ENCODE measurements at regions not wholly inside any gene's neighbourhood (a gene's known extent, or its start where the extent isn't known, plus 50 kb on each side); places are given as distances from the start of the nearest gene placed in this dataset.

GRCh38 chr2:6264198-6264597 lies 572.0 kb downstream of the SOX11 start:
- no peak for DNase-seq (ENCODE audit: low read depth)

GRCh38 chr2:6281524-6281923 lies 584.2 kb downstream of the CMPK2 start:
- DNase-seq (ENCODE audit: low read depth): no peak

GRCh38 chr2:6283259-6283658 lies 582.4 kb downstream of the CMPK2 start:
- no peak for DNase-seq (ENCODE audit: low read depth)

- no peak for DNase-seq (ENCODE audit: low read depth)
Measured at GRCh38 chr2:6287406-6287805, 578.3 kb downstream of the CMPK2 start.

- no peak for DNase-seq (ENCODE audit: low read depth)
Measured at GRCh38 chr2:6288791-6289190, 576.9 kb downstream of the CMPK2 start.

- DNase-seq (ENCODE audit: low read depth): no peak
Measured at GRCh38 chr2:6290217-6291015, 575.3 kb downstream of the CMPK2 start.

- DNase-seq (ENCODE audit: low read depth): no peak
Measured at GRCh38 chr2:6294791-6295190, 570.9 kb downstream of the CMPK2 start.

GRCh38 chr2:6297238-6297637 lies 568.5 kb downstream of the CMPK2 start:
- no peak for DNase-seq (ENCODE audit: low read depth)

GRCh38 chr2:6301426-6301825 lies 564.3 kb downstream of the CMPK2 start:
- DNase-seq (ENCODE audit: low read depth): no peak

- DNase-seq (ENCODE audit: low read depth): no peak
Measured at GRCh38 chr2:6308986-6309385, 556.7 kb downstream of the CMPK2 start.

- no peak for DNase-seq (ENCODE audit: low read depth)
Measured at GRCh38 chr2:6309415-6310255, 556.1 kb downstream of the CMPK2 start.

- no peak for DNase-seq (ENCODE audit: low read depth)
Measured at GRCh38 chr2:6310256-6311215, 555.2 kb downstream of the CMPK2 start.

- no peak for DNase-seq (ENCODE audit: low read depth)
Measured at GRCh38 chr2:6312367-6312766, 553.3 kb downstream of the CMPK2 start.

- DNase-seq (ENCODE audit: low read depth): no peak
Measured at GRCh38 chr2:6314218-6314960, 551.3 kb downstream of the CMPK2 start.

GRCh38 chr2:6325616-6326015 lies 540.1 kb downstream of the CMPK2 start:
- no peak for DNase-seq (ENCODE audit: low read depth)

- DNase-seq (ENCODE audit: low read depth): no peak
Measured at GRCh38 chr2:6326958-6327357, 538.7 kb downstream of the CMPK2 start.

GRCh38 chr2:6336752-6337471 lies 528.8 kb downstream of the CMPK2 start:
- no peak for DNase-seq (ENCODE audit: low read depth)

- no peak for DNase-seq (ENCODE audit: low read depth)
Measured at GRCh38 chr2:6337472-6337820, 528.3 kb downstream of the CMPK2 start.

GRCh38 chr2:6341588-6342129 lies 524.0 kb downstream of the CMPK2 start:
- no peak for DNase-seq (ENCODE audit: low read depth)

GRCh38 chr2:6342273-6342920 lies 523.3 kb downstream of the CMPK2 start:
- no peak for DNase-seq (ENCODE audit: low read depth)
